Smooth muscle cell (in vitro differentiated cells): ENCODE measurements at regions not wholly inside any gene's neighbourhood (a gene's known extent, or its start where the extent isn't known, plus 50 kb on each side); places are given as distances from the start of the nearest gene placed in this dataset.

Experiments used
- DNase-seq: peaks from one replicate; lab custom pipeline; 2025; ENCODE audit not compliant: unreplicated experiment; lab: John Stamatoyannopoulos, UW
- H2AFZ ChIP-seq: fragments of 200-600 bp; sonication (generic); 2 replicates; pipeline ENCODE4 v1.6.0; 2016; ENCODE audit warnings: antibody characterized with exemption, low read depth, mild to moderate bottlenecking
- H3F3A ChIP-seq: fragments of 200-600 bp; sonication (generic); 2 replicates; pipeline ENCODE4 v1.6.0; 2017; ENCODE audit warnings: antibody characterized with exemption, low read depth
- H3K27ac ChIP-seq: fragments of 200-600 bp; sonication (generic); 2 replicates; pipeline ENCODE4 v1.5.1; 2016; ENCODE audit warnings: low read depth, mild to moderate bottlenecking
- H3K27me3 ChIP-seq: fragments of 200-600 bp; sonication (generic); 2 replicates; pipeline ENCODE4 v1.6.1; 2016; ENCODE audit warnings: low read depth, mild to moderate bottlenecking
- H3K36me3 ChIP-seq: fragments of 200-600 bp; sonication (generic); 2 replicates; pipeline ENCODE4 v1.5.1; 2016; ENCODE audit warnings: low read depth
- H3K4me1 ChIP-seq: fragments of 200-600 bp; sonication (generic); 2 replicates; pipeline ENCODE4 v1.5.1; 2016; ENCODE audit warnings: low read depth
- H3K4me2 ChIP-seq: fragments of 200-600 bp; sonication (generic); 2 replicates; pipeline ENCODE4 v1.6.0; 2016; ENCODE audit warnings: mild to moderate bottlenecking
- H3K4me3 ChIP-seq: fragments of 200-600 bp; sonication (generic); 2 replicates; pipeline ENCODE4 v1.5.1; 2016; ENCODE audit warnings: mild to moderate bottlenecking
- H3K79me2 ChIP-seq: fragments of 200-600 bp; sonication (generic); 2 replicates; pipeline ENCODE4 v1.6.0; 2016; ENCODE audit warnings: low read depth, mild to moderate bottlenecking
- H3K9ac ChIP-seq: fragments of 200-600 bp; sonication (generic); 2 replicates; pipeline ENCODE4 v1.6.0; 2016; ENCODE audit warnings: low read depth
- H3K9me3 ChIP-seq: fragments of 200-600 bp; sonication (generic); replicated peaks from 2 replicates; pipeline ENCODE4 v1.5.1; 2016; ENCODE audit warnings: low read depth
- H4K20me1 ChIP-seq: fragments of 200-600 bp; sonication (generic); 2 replicates; pipeline ENCODE4 v1.6.0; 2016; ENCODE audit warnings: low read depth
- WGBS: methylation state at CpG from one replicate; pipeline ENCODE4 v1.1.7; 2016; ENCODE audit warnings: low lambda C conversion rate; 5-methylcytosine and 5-hydroxymethylcytosine counted together
- TF ChIP-seq, protein P1 (sequence below): fragments of 200-600 bp; sonication (generic); IDR thresholded peaks from 2 replicates; pipeline ENCODE4 v1.5.1; 2017; ENCODE audit warnings: borderline replicate concordance, mild to moderate bottlenecking, antibody characterized with exemption; ENCODE audit not compliant: insufficient read depth, poor library complexity, severe bottlenecking

DNA sequence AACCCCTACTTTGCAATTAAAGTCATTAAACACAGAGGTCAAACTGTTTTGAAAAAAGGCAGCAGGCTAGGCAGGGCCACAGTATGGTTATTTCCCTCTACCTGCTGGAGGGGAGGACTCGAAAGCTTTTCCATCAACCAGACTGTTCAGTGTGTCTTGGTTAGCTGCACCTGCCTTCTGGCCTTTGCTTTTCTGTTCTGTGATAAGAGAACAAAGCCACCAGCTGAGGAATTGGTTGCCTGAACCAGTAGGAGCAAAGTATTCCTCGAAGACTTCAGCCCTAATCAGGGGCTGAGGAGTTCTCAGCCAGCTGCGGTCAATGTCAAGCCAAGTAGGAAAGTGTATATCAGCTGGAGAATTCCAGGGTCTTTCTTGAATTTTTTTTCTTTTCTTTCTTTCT lies 132.5 kb downstream of the SOX2 start:
- no peak for DNase-seq
- WGBS, result 84% methylated on average over 3 of the region's 3 CpGs
- H3K9me3 ChIP-seq, result no peaks in the 10 kb centered on the region
- H3K27ac ChIP-seq, result no peak overlapping the region
- no peak overlapping the region for H3K9ac ChIP-seq
- no peaks in the 10 kb centered on the region for H3K79me2 ChIP-seq
- no peaks in the 10 kb centered on the region for H3K36me3 ChIP-seq
- peaks cover 6% of the 10 kb centered on the region for H3K27me3 ChIP-seq
- no peak overlapping the region for H2AFZ ChIP-seq
- TF ChIP-seq, protein P1, sequence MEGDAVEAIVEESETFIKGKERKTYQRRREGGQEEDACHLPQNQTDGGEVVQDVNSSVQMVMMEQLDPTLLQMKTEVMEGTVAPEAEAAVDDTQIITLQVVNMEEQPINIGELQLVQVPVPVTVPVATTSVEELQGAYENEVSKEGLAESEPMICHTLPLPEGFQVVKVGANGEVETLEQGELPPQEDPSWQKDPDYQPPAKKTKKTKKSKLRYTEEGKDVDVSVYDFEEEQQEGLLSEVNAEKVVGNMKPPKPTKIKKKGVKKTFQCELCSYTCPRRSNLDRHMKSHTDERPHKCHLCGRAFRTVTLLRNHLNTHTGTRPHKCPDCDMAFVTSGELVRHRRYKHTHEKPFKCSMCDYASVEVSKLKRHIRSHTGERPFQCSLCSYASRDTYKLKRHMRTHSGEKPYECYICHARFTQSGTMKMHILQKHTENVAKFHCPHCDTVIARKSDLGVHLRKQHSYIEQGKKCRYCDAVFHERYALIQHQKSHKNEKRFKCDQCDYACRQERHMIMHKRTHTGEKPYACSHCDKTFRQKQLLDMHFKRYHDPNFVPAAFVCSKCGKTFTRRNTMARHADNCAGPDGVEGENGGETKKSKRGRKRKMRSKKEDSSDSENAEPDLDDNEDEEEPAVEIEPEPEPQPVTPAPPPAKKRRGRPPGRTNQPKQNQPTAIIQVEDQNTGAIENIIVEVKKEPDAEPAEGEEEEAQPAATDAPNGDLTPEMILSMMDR, result no peak
- no peaks in the 10 kb centered on the region for H4K20me1 ChIP-seq
- no peak overlapping the region for H3K4me2 ChIP-seq
- H3K4me1 ChIP-seq, result no peaks in the 10 kb centered on the region
- no peaks in the 10 kb centered on the region for H3F3A ChIP-seq
- H3K4me3 ChIP-seq, result no peak overlapping the region

DNA sequence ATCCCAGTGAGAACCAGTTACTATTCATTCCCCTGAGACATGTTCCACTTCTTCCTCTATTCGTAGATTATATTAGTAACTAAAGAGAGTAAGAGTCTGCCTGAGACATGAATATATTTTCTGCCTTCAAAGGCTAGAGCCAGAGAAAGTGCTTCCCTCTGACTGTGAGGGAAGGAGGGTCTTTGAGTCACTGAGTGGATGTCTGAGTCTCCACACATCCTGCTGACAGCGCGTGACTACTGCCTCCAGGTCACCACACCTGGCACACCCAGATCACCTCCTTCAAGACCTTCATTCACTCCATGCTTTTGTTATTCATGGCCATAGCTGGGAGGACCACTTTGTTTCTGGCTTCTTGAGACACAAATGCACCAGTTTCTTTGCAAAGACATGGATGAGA lies 135.6 kb downstream of the SOX2 start:
- WGBS, result over 99% methylated on average over 3 of the region's 3 CpGs
- H3K27ac ChIP-seq, result no peak overlapping the region
- no peaks in the 10 kb centered on the region for H3K9me3 ChIP-seq
- no peak overlapping the region for H3K4me2 ChIP-seq
- H3K36me3 ChIP-seq, result no peaks in the 10 kb centered on the region
- H4K20me1 ChIP-seq, result no peaks in the 10 kb centered on the region
- H3K4me3 ChIP-seq, result no peak overlapping the region
- no peak overlapping the region for H2AFZ ChIP-seq
- no peak overlapping the region for H3K9ac ChIP-seq
- no peaks in the 10 kb centered on the region for H3F3A ChIP-seq
- no peaks in the 10 kb centered on the region for H3K4me1 ChIP-seq
- H3K27me3 ChIP-seq, result peaks cover 9% of the 10 kb centered on the region
- no peaks in the 10 kb centered on the region for H3K79me2 ChIP-seq
- TF ChIP-seq, protein P1, result no peak
- no peak for DNase-seq

DNA sequence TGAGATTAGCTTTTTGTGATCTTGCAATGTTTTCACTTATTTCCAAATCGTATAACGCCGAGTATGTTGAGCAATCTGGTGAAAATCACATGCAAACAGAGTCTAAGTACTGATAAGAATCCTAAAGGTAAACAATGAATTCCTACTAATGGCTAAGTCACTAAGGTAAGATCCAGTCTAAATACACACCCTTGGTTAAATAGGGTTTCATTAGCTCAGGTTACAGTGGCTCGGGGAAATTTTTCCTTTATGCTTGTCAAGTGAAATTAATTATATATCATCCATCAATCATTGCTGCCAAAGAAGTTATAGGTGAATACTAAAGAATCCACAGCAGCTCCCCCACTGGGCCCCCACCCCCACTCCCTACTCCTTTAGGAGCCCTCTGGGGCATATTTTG lies 139.3 kb downstream of the SOX2 start:
- H3K4me2 ChIP-seq, result no peak overlapping the region
- H2AFZ ChIP-seq, result no peak overlapping the region
- H3K9me3 ChIP-seq, result no peaks in the 10 kb centered on the region
- no peak overlapping the region for H3K4me3 ChIP-seq
- H3K9ac ChIP-seq, result no peak overlapping the region
- WGBS, result 63% methylated on average over 4 of the region's 4 CpGs
- H3F3A ChIP-seq, result peaks cover 1% of the 10 kb centered on the region
- DNase-seq, result no peak
- no peaks in the 10 kb centered on the region for H3K4me1 ChIP-seq
- H3K27me3 ChIP-seq, result peaks cover 9% of the 10 kb centered on the region
- H3K36me3 ChIP-seq, result no peaks in the 10 kb centered on the region
- H4K20me1 ChIP-seq, result no peaks in the 10 kb centered on the region
- no peak overlapping the region for H3K27ac ChIP-seq
- no peaks in the 10 kb centered on the region for H3K79me2 ChIP-seq
- TF ChIP-seq, protein P1, result no peak

DNA sequence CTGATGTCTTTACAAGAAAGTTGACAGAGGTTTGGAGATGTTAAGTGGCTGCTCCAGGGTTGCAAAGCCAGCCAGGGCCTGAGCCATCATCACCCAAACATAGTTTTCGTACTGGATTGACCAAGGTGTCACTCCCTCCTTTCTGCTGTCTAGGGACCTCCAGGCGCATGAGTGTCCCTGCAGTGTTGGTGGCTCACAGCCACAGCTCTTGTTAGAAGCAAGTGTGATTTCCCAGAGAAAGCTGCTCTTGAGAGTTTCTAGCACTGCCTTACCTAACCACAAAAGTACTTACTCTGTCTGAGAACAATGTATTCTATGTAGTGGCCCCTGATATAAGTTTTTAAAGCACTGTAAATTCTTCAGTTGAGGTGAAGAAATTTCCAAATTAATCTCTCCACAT lies 144.1 kb downstream of the SOX2 start:
- no peak overlapping the region for H3K4me3 ChIP-seq
- no peak overlapping the region for H3K9ac ChIP-seq
- 42% methylated on average over 2 of the region's 2 CpGs for WGBS

More for the DNA sequence above, 144.1 kb downstream of the SOX2 start:
- no peak overlapping the region for H2AFZ ChIP-seq
- DNase-seq, result no peak
- TF ChIP-seq, protein P1, result no peak
- peaks cover 2% of the 10 kb centered on the region for H3F3A ChIP-seq
- H3K9me3 ChIP-seq, result no peaks in the 10 kb centered on the region
- no peak overlapping the region for H3K27ac ChIP-seq
- no peaks in the 10 kb centered on the region for H3K36me3 ChIP-seq
- no peaks in the 10 kb centered on the region for H3K4me1 ChIP-seq
- no peaks in the 10 kb centered on the region for H4K20me1 ChIP-seq
- H3K79me2 ChIP-seq, result no peaks in the 10 kb centered on the region
- no peak overlapping the region for H3K4me2 ChIP-seq
- H3K27me3 ChIP-seq, result peaks cover 22% of the 10 kb centered on the region
